ENCODE measurements at regions not wholly inside any gene's neighbourhood (a gene's known extent, or its start where the extent isn't known, plus 50 kb on each side); places are given as distances from the start of the nearest gene placed in this dataset.
"Not testable (repeated sequence)": the region's sequence is repeated elsewhere in the genome, so short reads cannot be mapped to it uniquely, and the experiment has no call there.

GRCh38 chr9:41606961-41607547 lies 417.9 kb upstream of the ZNG1F start:
- not testable (repeated sequence) for DNase-seq

- DNase-seq: not testable (repeated sequence)
These were observed 376.5 kb upstream of the ZNG1F start for GRCh38 chr9:41565572-41565971.

All from CD4-positive, alpha-beta T cell treated with Interferon alpha-2 for 1 hour (primary cell).